NCI-H2081 treated with DMSO at 0.1 percent for 48 hours (cell line): ENCODE measurements at regions not wholly inside any gene's neighbourhood (a gene's known extent, or its start where the extent isn't known, plus 50 kb on each side); places are given as distances from the start of the nearest gene placed in this dataset.
"Not testable (repeated sequence)": the region's sequence is repeated elsewhere in the genome, so short reads cannot be mapped to it uniquely, and the experiment has no call there.

ENCODE experiments used
- DNase-seq: peaks from one replicate; lab custom pipeline; 2025; lab: John Stamatoyannopoulos, UW

GRCh38 chr12:62192903-62193250, 67.3 kb upstream of the USP15 start:
- DNase-seq, result no peak

- no peak for DNase-seq
Observed at GRCh38 chr12:62194031-62194430, 66.2 kb upstream of the USP15 start.

GRCh38 chr12:62194616-62195015, 65.6 kb upstream of the USP15 start:
- no peak for DNase-seq

GRCh38 chr12:62196146-62196545, 64.1 kb upstream of the USP15 start:
- no peak for DNase-seq

GRCh38 chr12:62202861-62203260, 57.3 kb upstream of the USP15 start:
- not testable (repeated sequence) for DNase-seq

GRCh38 chr12:62205346-62205745, 54.9 kb upstream of the USP15 start:
- no peak for DNase-seq

GRCh38 chr12:62207248-62207647, 53.0 kb upstream of the USP15 start:
- DNase-seq, result no peak
